ENCODE measurements at regions not wholly inside any gene's neighbourhood (a gene's known extent, or its start where the extent isn't known, plus 50 kb on each side); places are given as distances from the start of the nearest gene placed in this dataset.

DNA sequence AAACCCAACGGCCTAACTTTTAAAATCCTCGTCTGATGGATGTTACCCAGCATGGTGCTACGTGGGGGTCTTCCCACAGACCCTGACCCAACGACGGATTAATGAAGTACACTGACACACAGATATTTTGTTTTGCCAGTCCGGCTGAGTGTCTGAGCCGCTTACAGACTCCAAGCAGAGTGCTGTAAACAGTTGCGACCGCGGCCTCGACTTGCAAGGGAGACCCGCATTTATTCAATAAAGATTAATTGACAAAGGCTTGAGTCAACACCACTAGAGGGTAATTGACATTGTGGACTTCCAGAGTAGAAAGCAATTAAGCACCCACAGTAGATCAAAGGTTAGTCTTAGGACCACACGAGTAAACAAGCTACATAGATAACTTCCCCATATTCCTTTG lies 1042.4 kb downstream of the AACS start:
- TF ChIP-seq GATA2 (IDR thresholded peaks at IDR 0.05; ENCODE audit: low read depth, low read length) (no peak), GATA3 (IDR thresholded peaks at IDR 0.05; ENCODE audit: low read depth, low read length) (no peak)

Measured in SH-SY5Y (cell line).